GM19463 (cell line): ENCODE measurements at regions not wholly inside any gene's neighbourhood (a gene's known extent, or its start where the extent isn't known, plus 50 kb on each side); places are given as distances from the start of the nearest gene placed in this dataset.

Source experiments
- ATAC-seq: cut with Tn5 transposase; IDR thresholded peaks from one replicate; pipeline ENCODE4 v1.9.1; 2021; ENCODE audit warnings: mild to moderate bottlenecking, moderate library complexity; ENCODE audit not compliant: unreplicated experiment

DNA sequence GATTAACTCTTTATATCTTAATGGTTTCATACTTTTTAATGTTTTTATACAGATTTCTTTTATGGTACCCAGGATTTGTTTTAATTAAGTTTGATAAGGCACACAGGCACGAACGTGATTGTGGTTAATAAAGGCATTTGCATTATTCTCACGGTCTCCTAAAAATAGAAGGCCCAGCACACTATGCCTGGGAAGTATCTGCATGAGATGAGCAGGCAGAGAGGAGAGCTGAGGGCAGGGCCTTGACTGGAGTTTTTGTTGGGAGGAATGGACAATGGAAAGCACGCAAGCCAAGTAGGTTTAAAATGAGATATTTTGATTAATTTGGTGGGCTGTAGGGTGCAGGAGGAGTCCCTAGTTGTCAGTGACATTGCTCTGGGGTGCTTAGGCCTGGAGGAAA lies 1714.3 kb upstream of the PCDH7 start:
- no peak for ATAC-seq

DNA sequence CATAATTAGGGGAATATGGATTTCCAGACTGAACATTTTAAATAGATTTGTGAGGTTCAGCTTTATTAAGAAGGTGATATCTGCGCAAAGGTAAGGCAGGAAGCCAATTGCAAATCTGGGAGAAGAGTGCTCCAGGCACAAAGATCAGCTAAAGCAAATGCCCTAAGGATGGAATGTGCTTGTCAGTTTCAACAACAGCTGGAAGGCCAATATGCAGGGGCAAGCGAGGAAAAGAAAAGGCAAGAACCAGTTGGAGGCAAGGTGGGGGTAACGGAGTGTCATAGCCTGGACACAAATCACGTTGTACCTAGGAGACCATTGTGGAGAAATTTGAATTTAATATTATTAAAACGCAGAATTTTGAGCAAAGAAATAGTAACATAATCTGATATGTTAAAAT lies 1710.3 kb upstream of the PCDH7 start:
- no peak for ATAC-seq

DNA sequence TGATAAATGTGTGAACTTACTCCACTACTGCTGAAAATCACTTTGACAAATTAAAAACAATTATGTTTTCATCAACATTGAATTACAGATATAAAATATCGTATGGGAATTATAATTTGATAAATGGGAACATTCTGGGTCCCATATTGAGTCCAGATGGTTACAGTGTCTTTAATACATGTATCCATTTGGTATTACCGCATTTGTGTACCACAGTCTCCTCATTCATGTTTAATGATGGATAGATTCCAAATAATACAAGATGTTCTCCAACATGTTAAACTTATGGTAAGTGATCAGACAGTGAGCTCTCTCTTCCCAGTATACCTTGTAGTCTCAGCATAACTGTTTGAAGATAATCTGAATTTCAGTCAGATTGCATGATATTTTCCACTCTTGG lies 1706.8 kb upstream of the PCDH7 start:
- no peak for ATAC-seq

DNA sequence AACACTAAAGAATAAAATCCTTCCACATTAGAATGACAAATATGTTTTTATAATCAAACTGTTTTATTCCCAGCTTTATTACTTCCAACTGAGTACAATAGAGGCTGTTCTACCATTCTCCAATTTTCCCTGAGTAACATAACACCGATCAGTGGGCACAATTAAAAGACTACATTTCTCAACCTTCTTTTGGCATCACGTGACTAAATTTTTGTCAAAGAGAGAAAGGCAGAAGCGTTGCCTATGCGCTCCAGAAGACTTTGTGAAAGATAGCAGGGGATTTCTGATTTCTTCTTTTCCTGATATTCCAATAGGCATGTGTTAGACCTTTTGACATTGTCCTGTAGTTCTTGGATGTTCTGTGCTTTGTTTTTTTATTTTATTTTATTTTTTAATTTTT lies 1705.6 kb upstream of the PCDH7 start:
- ATAC-seq: no peak

DNA sequence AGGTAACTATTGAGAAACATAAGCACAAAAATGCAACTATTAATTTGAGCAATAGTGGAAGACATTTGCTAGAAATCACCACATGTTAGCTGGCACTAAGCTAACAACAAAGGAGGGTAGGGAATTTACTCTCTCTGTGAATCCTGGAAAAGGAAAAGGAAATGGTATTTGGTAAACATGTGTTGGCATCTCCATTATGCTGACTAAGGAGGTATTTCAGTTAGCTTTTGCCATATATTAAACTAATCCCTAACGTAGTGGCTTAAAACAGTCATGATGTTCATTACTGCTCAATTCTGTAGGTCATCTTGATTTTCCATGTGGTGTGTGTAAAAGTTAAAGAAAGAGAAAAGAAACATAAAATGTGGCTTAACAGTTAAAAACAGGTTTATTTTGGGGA lies 1686.5 kb upstream of the PCDH7 start:
- no peak for ATAC-seq

DNA sequence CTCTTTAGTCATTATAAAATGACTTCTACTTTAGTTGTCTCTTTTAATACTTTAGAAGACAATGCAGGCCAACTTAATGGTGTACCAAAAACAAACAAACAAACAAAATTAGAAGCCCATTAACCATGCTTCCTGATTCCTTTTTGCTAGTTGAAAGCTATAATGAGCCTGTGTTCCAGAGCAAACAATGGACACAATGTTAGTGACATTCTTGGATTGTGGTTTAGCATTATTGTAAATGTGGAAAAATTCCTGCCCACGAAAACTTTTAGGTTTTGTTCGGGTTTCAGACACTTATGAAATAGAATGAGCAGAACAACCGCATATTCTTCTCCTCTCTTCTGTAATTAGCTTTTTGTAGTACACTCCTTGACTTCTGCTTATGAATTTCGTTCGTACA lies 1682.7 kb upstream of the PCDH7 start:
- ATAC-seq: no peak

DNA sequence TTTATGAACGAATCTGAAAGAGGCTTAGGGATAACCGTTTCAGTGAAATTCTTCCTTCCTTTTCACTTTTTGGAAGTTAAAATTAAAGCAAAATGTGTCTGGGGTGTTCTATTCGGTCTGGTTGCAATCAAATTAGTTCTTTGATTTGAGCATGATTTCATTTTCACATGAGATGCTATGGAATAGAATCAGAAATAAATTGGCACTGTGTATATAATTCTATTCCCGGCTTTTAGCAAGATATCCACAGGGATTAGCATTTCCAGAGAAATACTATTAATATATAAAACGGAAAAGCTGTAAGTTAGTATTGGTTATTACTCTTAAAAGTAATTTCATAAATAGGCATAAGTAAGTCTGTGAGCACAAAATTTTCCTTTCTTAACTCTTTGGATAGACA lies 1676.8 kb upstream of the PCDH7 start:
- no peak for ATAC-seq

DNA sequence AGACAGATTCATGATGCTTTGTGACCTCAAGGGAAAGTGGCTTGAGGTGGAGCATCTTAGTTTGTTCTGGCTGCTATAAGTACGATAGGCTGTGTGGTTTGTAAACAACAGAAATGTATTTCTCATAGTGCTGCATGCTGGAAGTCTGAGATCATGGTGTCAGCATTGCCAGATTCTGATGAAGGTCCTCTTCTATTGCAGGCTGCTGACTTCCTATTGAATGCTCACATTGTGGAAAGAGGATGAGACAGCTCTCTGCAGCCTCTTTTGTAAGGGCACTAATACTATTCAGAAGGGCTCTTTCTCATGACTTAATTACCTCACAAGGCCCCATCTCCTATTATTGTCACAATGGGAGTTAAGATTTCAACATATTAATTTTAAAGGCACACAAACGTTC lies 1674.0 kb upstream of the PCDH7 start:
- no peak for ATAC-seq

DNA sequence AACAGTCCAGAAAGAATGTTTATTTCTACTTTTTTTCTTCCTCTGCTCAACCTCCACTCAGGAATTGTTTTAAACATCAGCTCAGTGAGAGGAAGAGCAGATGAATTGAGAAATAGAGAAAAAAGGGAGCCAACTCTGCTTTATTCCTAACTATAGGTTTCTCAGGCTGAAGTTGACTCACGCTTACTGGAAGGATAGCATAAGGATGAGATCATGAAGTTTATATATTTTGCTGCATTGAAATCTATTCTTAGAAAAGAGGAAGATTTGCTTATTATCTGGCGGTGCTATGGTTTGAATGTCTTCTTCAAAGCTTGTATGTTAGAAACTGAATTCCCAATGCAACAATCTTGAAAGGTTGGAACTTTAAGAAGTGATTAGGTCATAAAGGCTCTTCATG lies 1673.4 kb upstream of the PCDH7 start:
- no peak for ATAC-seq

DNA sequence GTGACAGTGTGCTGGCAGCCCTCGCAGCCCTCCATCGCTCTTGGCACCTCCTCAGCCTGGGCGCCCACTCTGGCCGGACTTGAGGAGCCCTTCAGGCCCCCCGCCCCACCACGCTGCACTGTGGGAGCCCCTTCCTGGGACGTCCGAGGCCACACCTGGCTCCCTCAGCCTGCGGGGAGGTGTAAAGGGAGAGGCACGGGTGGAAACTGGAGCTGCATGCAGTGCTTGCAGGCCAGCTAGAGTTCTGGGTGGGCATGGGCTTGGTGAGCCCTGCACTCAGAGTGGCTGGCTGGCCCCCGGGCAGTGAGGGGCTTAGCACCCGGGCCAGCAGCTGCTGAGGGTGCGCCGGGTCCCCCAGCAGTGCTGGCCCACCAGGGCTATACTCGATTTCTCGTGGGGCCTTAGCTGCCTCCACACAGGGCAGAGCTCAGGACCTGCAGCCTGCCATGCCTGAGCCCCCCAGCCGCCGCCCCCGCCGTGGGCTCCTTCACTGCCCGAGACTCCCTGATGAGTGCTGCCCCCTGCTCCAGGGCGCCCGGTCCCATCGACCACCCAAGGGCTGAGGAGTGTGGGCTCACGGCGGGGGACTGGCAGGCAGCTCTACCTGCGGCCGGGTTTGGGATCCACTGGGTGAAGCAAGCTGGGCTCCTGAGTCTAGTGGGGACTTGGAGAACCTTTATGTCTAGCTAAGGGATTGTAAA lies 1672.7 kb upstream of the PCDH7 start:
- ATAC-seq: no peak

DNA sequence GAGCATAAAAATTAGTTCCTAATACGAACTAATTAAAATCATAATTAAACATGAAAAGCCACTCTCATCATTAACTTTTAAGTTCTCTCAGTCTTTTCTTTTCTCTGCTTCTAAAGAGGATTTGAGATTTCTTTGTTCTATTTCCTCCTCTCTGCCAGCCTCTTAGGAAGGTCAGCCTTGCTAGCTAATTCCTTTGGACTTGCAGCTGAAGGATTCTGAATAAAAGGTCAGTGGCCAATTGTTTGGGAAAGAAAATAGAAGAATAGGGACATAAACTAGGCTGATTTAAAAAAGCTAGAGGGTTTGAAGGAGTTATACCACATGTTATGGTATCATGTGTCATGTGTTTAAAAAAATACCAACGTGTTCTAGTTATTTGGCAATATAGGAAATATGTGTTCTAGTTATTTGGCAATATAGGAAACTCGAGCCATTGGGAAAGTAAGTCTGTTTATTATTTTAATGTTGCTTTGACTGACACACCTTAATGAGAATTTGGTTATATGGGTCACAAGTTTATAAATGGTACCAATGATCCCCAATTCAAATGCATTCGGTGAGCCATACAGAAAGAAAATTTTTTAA lies 1668.7 kb upstream of the PCDH7 start:
- ATAC-seq: no peak

DNA sequence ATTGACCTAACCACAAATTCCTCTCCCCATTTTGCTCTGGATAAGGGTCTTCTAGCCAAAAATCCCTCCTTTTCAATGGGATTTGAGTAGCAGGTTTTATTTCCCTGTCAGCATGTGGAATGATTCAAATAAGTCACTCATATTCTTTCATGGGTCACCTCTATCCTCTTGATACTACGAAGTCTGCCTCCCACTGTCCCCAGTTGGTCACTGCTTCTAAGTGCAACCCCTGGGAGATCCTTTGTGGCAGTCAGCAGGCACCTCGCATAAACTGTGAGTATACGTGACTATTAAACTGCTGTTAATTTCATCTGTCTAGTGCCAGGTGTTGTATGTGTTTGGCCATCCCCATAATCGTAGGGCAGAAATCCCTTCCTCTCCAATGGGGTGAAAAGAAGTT lies 1667.9 kb upstream of the PCDH7 start:
- ATAC-seq: no peak

DNA sequence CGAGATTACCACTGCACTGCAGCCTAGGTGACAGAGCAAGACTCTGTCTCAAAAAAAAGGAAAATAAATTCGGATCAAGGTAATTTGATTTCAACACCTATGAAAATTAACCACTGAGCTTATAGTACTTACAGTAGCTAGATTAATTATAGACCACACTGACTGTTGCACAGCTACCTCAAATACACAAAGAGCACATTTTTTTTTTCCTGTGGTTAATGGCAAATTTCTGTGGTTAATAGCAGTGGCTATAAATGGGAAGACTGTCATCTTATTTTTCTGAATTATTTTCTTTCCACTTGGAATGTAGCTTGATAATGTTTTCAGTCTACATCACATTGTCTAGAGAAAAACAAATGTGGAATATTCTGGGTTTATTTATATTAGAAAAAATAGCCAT lies 1661.6 kb upstream of the PCDH7 start:
- ATAC-seq: no peak

DNA sequence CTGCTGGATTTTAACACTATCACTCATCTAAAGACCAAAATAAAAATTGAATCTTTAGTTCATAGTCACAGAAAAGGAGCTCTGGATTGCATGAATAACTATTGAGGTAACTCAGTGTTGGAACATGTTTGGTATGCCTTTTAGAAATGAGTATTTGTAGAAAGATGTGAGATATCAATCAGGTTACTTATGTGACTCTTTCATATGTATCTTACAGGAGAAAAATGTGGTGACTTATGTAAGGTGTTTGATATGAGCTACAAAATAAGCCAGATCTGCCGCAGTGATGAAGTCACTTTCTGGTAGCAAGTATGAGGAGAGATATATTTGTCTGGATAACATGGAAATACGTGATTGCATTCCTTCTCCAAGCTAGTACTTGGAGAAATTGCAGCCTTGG lies 1653.3 kb upstream of the PCDH7 start:
- ATAC-seq: no peak

DNA sequence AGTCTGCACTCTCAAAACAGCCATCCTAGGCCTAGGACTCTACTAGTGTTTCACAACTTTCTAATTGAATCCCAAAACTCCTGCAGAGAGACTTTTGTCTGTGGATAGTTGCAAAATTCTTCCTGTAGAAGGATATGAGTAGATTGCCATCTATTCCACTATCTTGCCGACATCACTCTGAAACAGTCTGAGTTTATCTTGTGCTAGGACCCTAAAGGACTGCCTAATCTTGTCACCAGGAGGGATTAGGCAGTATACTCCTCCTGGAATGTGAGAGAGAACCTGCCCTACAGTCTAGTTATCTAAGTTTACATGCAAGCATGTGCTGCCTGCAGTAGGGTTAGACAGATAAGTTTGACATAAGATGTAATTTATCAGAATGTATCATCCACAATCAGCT lies 1646.6 kb upstream of the PCDH7 start:
- no peak for ATAC-seq

DNA sequence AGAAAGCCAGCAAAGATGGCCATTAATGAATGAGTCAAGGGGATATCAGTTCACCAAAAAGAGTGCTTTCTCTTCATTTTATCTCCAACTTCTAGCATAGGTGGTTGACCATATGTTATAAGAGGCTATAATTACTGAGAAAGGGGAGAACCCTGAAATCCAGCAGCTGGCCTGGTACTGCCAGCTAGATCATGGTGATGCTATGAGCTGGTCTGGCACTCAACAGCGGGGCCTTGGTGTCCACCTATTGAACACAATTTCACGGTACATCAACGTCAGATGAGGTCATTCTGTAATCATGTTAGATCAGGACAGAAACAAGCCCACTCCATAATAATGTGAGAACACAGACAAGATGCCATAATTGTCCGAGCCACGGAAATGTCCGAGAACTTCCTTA lies 1644.8 kb upstream of the PCDH7 start:
- ATAC-seq: no peak

DNA sequence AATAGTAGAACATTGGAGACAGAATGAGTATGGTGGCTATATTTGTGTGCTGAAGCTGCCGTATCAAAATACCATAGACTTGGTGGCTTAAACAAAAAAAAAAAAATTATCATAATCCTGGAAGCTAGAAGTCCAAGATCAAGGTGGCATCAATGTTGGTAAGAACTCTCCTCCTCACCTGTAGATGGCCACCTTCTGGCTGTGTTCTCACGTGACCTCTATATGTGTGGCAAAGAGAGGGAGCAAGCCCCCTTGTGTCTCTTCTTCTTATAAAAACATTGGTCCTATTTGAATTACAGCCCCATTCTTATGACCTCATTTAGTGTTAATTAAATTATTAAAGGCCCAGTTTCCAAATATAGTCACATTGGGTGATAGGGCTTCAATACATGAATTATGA lies 1640.9 kb upstream of the PCDH7 start:
- ATAC-seq: no peak

DNA sequence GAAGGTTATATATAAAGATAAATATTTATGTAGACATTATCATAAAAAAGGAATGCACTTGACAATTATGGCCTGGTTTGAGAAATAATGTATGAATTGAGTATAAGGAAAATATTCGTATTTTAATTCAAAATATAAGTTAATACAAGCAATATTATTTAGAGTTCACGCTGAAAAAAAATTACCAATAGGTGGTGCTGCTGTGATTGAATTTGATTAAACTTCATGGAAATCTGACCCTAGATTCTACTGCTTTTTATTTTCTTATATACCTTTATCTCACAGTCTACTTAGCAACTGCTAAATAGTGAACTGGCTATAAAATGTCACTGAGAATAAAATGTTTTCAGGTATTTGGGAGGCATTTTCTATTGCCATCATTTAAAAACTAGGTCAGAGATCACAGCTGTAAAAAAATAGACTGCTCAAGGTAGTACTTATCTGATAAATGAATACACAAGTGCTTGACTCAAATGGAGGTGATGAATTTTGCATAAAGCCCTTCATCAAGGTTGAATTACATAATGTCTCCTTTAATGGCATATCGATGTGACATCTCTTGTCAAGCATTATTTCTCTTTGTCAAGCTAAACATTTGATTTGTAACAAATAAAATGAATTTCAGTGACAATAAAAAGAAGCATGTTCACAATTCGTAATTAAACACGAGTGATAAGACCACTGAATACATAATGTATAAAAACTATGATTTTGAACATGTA lies 1638.8 kb upstream of the PCDH7 start:
- no peak for ATAC-seq

DNA sequence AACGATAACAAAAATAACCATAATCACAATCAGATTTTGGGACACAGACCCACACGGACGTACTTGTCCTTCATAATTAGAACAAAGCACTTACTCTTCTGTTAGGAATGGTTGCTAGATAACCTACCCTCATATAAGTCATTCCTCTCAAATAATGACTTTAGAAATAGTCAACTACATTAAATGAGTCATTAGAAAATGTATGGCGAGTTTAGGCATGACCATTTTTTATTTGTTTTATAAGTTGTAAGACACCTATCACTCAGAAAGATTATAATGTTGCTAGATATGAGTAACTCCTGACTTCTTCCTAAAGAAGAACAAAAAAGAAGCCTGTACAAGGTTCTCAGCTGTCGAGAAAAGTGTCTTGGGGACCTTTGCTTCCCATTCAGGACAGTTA lies 1637.5 kb upstream of the PCDH7 start:
- no peak for ATAC-seq

DNA sequence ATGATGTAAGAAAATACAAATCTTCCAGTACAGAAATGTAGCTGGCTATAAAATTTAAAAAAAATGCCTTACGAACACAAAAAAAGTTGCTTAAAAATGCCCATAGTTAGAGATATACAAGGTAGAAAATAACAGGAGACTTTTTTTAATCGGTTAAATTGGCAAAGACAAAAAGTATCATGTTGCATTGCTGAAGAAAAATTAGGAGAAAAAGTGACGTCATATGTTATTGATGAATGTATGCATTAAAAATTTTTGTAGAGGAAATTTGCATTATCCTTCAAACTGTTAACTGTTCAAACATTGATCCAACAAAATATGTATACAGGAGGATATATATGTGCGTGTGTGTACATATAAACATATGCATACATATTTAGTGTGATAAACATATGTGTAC lies 1634.4 kb upstream of the PCDH7 start:
- no peak for ATAC-seq

DNA sequence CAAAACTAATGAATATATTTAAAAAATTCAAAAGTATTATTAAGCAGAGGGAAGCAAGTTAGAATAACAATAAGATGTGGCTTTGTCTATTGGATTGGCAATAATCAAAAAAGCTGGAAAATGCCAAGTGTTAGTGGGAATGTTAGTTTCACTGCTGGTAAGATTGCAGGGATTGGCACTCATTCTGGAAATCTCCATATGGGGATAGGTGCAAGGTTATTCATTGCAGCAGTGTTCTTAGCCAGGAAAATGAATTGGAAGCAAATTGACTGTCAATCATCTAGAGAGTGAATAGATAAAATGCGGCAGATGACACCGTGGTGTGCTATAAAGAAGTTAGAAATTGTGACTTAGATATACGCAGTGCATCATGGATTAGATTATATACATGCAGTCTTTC lies 1615.5 kb upstream of the PCDH7 start:
- no peak for ATAC-seq

DNA sequence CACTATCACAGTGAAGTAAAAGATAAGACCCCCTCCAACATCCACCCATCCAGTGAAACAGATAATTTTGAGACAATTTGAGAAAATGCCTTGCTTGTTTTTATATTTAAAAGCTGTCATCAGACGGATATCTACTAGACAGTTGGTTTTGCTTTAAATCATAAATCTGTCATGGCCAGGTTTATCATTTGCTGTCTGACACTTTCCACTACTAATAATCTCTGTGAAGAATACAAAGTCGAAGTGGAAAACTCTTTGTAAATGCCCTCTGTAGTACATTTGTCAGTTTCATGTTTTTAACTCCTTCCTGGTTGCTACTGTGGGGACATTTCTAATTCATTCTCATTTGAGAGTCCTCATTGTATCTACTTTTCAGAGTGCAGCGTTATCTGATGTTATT lies 1606.2 kb upstream of the PCDH7 start:
- ATAC-seq: no peak
